GM20431 (cell line): ENCODE measurements at regions not wholly inside any gene's neighbourhood (a gene's known extent, or its start where the extent isn't known, plus 50 kb on each side); places are given as distances from the start of the nearest gene placed in this dataset.
"Not testable (repeated sequence)": the region's sequence is repeated elsewhere in the genome, so short reads cannot be mapped to it uniquely, and the experiment has no call there.

ENCODE experiments used
- in situ Hi-C: fragments of 300-500 bp; cut with MseI, MboI; formaldehyde crosslinking; loops from one replicate; pipeline ENCODE4 v1.15.0; 2020; ENCODE audit warnings: low sequenced_read_pairs; ENCODE audit not compliant: unreplicated experiment

- in situ Hi-C loops: no loop called here
Measured at GRCh38 chr14:103228866-103229265, 105.2 kb upstream of the EIF5 start.

GRCh38 chr14:103230021-103230420, 104.0 kb upstream of the EIF5 start:
- in situ Hi-C loops: no loop called here

GRCh38 chr14:103230658-103231334, 103.2 kb upstream of the EIF5 start:
- in situ Hi-C loops: no loop called here

- in situ Hi-C loops: no loop called here
Measured at GRCh38 chr14:103231376-103232019, 102.5 kb upstream of the EIF5 start.

GRCh38 chr14:103232031-103232808, 101.8 kb upstream of the EIF5 start:
- in situ Hi-C loops: no loop called here

GRCh38 chr14:103232831-103233319, 101.2 kb upstream of the EIF5 start:
- in situ Hi-C loops: no loop called here

- in situ Hi-C loops: no loop called here
Measured at GRCh38 chr14:103233328-103233727, 100.7 kb upstream of the EIF5 start.

GRCh38 chr14:103234826-103235225, 99.2 kb upstream of the EIF5 start:
- in situ Hi-C loops: not testable (repeated sequence)

GRCh38 chr14:103235506-103235905, 98.5 kb upstream of the EIF5 start:
- in situ Hi-C loops: not testable (repeated sequence)

- in situ Hi-C loops: no loop called here
Measured at GRCh38 chr14:103239751-103240150, 94.3 kb upstream of the EIF5 start.

- in situ Hi-C loops: no loop called here
Measured at GRCh38 chr14:103241531-103241930, 92.5 kb upstream of the EIF5 start.

GRCh38 chr14:103243764-103244737, 90.0 kb upstream of the EIF5 start:
- in situ Hi-C loops: no loop called here

GRCh38 chr14:103245624-103246031, 88.4 kb upstream of the EIF5 start:
- in situ Hi-C loops: not testable (repeated sequence)

- in situ Hi-C loops: no loop called here
Measured at GRCh38 chr14:103246070-103246469, 88.0 kb upstream of the EIF5 start.

GRCh38 chr14:103247169-103247606, 86.8 kb upstream of the EIF5 start:
- in situ Hi-C loops: no loop called here

GRCh38 chr14:103250181-103250580, 83.9 kb upstream of the EIF5 start:
- in situ Hi-C loops: no loop called here

GRCh38 chr14:103250874-103251273, 83.2 kb upstream of the EIF5 start:
- in situ Hi-C loops: no loop called here

- in situ Hi-C loops: no loop called here
Measured at GRCh38 chr14:103255555-103255954, 78.5 kb upstream of the EIF5 start.

GRCh38 chr14:103256406-103256805, 77.6 kb upstream of the EIF5 start:
- in situ Hi-C loops: no loop called here
